ENCODE measurements at regions not wholly inside any gene's neighbourhood (a gene's known extent, or its start where the extent isn't known, plus 50 kb on each side); places are given as distances from the start of the nearest gene placed in this dataset.

DNA sequence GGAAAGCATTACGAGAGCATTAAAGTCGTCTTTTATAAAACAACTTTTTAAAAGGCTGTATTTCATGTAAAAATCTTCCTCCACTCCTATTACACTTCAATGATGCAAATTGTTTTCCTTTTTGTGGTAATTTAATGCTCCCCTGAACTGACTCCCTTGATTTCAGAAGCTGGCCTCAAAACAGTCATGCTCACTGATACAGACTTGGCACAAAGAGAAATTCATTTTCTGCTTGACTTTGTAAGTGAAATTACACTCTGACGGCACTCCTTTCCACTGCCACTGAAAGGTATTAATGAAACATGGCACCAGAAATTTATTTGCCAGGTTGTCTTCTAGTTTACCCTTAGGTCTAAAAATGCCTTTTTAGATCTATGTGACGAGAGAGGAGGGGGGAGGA, 215.5 kb downstream of the LRRC3B start:
- TF ChIP-seq, protein P1, sequence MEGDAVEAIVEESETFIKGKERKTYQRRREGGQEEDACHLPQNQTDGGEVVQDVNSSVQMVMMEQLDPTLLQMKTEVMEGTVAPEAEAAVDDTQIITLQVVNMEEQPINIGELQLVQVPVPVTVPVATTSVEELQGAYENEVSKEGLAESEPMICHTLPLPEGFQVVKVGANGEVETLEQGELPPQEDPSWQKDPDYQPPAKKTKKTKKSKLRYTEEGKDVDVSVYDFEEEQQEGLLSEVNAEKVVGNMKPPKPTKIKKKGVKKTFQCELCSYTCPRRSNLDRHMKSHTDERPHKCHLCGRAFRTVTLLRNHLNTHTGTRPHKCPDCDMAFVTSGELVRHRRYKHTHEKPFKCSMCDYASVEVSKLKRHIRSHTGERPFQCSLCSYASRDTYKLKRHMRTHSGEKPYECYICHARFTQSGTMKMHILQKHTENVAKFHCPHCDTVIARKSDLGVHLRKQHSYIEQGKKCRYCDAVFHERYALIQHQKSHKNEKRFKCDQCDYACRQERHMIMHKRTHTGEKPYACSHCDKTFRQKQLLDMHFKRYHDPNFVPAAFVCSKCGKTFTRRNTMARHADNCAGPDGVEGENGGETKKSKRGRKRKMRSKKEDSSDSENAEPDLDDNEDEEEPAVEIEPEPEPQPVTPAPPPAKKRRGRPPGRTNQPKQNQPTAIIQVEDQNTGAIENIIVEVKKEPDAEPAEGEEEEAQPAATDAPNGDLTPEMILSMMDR (IDR thresholded peaks at IDR 0.05): no peak
- TF ChIP-seq CHD2 (IDR thresholded peaks at IDR 0.05; ENCODE audit: low read length, partially characterized antibody): no peak
- no peak for TF ChIP-seq POLR2AphosphoS5 (IDR thresholded peaks at IDR 0.05; ENCODE audit: low read depth, low read length)
- no peak for TF ChIP-seq SMC3 (IDR thresholded peaks at IDR 0.05; ENCODE audit: low read depth, low read length)

All from SK-N-SH (cell line).